ENCODE measurements at regions not wholly inside any gene's neighbourhood (a gene's known extent, or its start where the extent isn't known, plus 50 kb on each side); places are given as distances from the start of the nearest gene placed in this dataset.

GRCh38 chr17:77834170-77835115, 124.1 kb upstream of the TNRC6C start (continued):
- TF ChIP-seq E2F4 (CRISPR knock-in tag; IDR thresholded peaks at IDR 0.05; ENCODE audit: low read depth) (no peak), NR2F6 (CRISPR knock-in tag; IDR thresholded peaks at IDR 0.05) (no peak), ZNF583 (CRISPR knock-in tag; IDR thresholded peaks at IDR 0.05) (no peak), ZNF696 (CRISPR knock-in tag; conservative IDR thresholded peaks at IDR 0.05) (no peak), FOXO4 (CRISPR knock-in tag; IDR thresholded peaks at IDR 0.05) (no peak), CBX2 (IDR thresholded peaks at IDR 0.05; ENCODE audit: insufficient read depth, low read length, poor library complexity, severe bottlenecking) (no peak), POU5F1 (IDR thresholded peaks at IDR 0.05; ENCODE audit: borderline replicate concordance, low read depth, low read length, partially characterized antibody) (no peak), ETV6 (IDR thresholded peaks at IDR 0.05; ENCODE audit: borderline replicate concordance in 1 of 2, low read depth in 2 of 2, low read length in 1 of 2) (no peak), ETV6 (CRISPR knock-in tag; IDR thresholded peaks at IDR 0.05; ENCODE audit: borderline replicate concordance) (no peak), SNRNP70 (optimal IDR thresholded peaks at IDR 0.05; ENCODE audit: low read depth, low read length) (no peak), STAT5A (IDR thresholded peaks at IDR 0.05; ENCODE audit: borderline replicate concordance, low read length) (peak; percentile 54; the same call in 1 of the 2 replicates), ARHGAP35 (IDR thresholded peaks at IDR 0.05; ENCODE audit: partially characterized antibody) (no peak), USF1 (CRISPR knock-in tag; IDR thresholded peaks at IDR 0.05) (no peak), MBD2 (IDR thresholded peaks at IDR 0.05; ENCODE audit: borderline replicate concordance, low read depth) (no peak), DIDO1 (tag; IDR thresholded peaks at IDR 0.05; ENCODE audit: low read depth) (no peak), E2F5 (CRISPR knock-in tag; IDR thresholded peaks at IDR 0.05) (no peak), ZKSCAN3 (CRISPR knock-in tag; IDR thresholded peaks at IDR 0.05) (no peak), DNMT1 (IDR thresholded peaks at IDR 0.05) (no peak), FIP1L1 (IDR thresholded peaks at IDR 0.05; ENCODE audit: low read depth, low read length, poor library complexity, severe bottlenecking) (no peak), SMARCE1 (IDR thresholded peaks at IDR 0.05) (peak; percentile 97), E2F6 (IDR thresholded peaks at IDR 0.05; ENCODE audit: borderline replicate concordance in 1 of 2, extremely low read depth in 1 of 2, insufficient read depth in 1 of 2, insufficient read length in 1 of 2, low read depth in 1 of 2, low read length in 1 of 2, poor library complexity in 1 of 2, severe bottlenecking in 1 of 2) (no peak), ZNF830 (CRISPR knock-in tag; IDR thresholded peaks at IDR 0.05) (no peak)
